Ishikawa (cell line): ENCODE measurements at regions not wholly inside any gene's neighbourhood (a gene's known extent, or its start where the extent isn't known, plus 50 kb on each side); places are given as distances from the start of the nearest gene placed in this dataset.

Experiments used
- CREB1 ChIP-seq: IDR thresholded peaks from 2 replicates; pipeline ENCODE4 v1.6.1; 2012; ENCODE audit warnings: low read depth
- EGR1 ChIP-seq: IDR thresholded peaks from 2 replicates; pipeline ENCODE4 v1.6.1; 2012
- EP300 ChIP-seq: IDR thresholded peaks from 2 replicates; pipeline ENCODE4 v1.6.1; 2012; ENCODE audit warnings: borderline replicate concordance
- NFIC ChIP-seq: IDR thresholded peaks from 2 replicates; pipeline ENCODE4 v1.6.1; 2012
- RAD21 ChIP-seq: IDR thresholded peaks from 2 replicates; pipeline ENCODE4 v1.6.1; 2012; ENCODE audit warnings: low read depth
- TAF1 ChIP-seq: IDR thresholded peaks from 2 replicates; pipeline ENCODE4 v1.6.1; 2012; ENCODE audit warnings: low read depth, mild to moderate bottlenecking
- TEAD4 ChIP-seq: IDR thresholded peaks from 2 replicates; pipeline ENCODE4 v1.6.1; 2012
- YY1 ChIP-seq: IDR thresholded peaks from 2 replicates; pipeline ENCODE4 v1.6.1; 2012; ENCODE audit warnings: low read depth
- TF ChIP-seq, protein P1 (sequence below): IDR thresholded peaks from 2 replicates; pipeline ENCODE4 v1.6.1; 2012; ENCODE audit warnings: low read depth, mild to moderate bottlenecking
- TF ChIP-seq, protein P2 (sequence below): IDR thresholded peaks from 2 replicates; pipeline ENCODE4 v1.6.1; 2012

DNA sequence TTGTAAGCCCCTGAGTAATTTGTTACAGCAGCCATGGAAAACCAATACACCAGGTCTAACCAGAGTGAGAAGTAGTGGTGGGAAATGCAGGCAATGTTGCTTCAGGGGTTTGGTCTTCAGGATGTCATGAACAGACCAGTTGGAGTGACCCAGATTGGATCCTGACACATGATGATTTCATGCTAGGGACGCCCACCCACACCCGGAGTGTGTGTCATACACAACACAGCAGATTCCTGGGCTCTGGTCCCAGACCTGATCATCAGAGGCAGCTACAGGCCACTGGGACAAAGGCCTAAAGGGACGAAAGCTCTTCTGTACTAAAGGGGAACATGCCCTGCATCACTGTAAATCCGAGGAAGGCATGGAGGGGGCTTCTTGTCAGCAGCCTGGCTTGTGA lies 194.2 kb downstream of the NSG2 start:
- no peak for TF ChIP-seq EP300
- no peak for TF ChIP-seq TAF1
- no peak for TF ChIP-seq TEAD4
- TF ChIP-seq RAD21 = no peak
- TF ChIP-seq, protein P1, sequence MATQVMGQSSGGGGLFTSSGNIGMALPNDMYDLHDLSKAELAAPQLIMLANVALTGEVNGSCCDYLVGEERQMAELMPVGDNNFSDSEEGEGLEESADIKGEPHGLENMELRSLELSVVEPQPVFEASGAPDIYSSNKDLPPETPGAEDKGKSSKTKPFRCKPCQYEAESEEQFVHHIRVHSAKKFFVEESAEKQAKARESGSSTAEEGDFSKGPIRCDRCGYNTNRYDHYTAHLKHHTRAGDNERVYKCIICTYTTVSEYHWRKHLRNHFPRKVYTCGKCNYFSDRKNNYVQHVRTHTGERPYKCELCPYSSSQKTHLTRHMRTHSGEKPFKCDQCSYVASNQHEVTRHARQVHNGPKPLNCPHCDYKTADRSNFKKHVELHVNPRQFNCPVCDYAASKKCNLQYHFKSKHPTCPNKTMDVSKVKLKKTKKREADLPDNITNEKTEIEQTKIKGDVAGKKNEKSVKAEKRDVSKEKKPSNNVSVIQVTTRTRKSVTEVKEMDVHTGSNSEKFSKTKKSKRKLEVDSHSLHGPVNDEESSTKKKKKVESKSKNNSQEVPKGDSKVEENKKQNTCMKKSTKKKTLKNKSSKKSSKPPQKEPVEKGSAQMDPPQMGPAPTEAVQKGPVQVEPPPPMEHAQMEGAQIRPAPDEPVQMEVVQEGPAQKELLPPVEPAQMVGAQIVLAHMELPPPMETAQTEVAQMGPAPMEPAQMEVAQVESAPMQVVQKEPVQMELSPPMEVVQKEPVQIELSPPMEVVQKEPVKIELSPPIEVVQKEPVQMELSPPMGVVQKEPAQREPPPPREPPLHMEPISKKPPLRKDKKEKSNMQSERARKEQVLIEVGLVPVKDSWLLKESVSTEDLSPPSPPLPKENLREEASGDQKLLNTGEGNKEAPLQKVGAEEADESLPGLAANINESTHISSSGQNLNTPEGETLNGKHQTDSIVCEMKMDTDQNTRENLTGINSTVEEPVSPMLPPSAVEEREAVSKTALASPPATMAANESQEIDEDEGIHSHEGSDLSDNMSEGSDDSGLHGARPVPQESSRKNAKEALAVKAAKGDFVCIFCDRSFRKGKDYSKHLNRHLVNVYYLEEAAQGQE = no peak
- no peak for TF ChIP-seq YY1
- TF ChIP-seq CREB1 = no peak
- TF ChIP-seq EGR1 = no peak
- no peak for TF ChIP-seq NFIC
- TF ChIP-seq, protein P2, sequence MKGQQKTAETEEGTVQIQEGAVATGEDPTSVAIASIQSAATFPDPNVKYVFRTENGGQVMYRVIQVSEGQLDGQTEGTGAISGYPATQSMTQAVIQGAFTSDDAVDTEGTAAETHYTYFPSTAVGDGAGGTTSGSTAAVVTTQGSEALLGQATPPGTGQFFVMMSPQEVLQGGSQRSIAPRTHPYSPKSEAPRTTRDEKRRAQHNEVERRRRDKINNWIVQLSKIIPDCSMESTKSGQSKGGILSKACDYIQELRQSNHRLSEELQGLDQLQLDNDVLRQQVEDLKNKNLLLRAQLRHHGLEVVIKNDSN = no peak
